ENCODE measurements at regions not wholly inside any gene's neighbourhood (a gene's known extent, or its start where the extent isn't known, plus 50 kb on each side); places are given as distances from the start of the nearest gene placed in this dataset.

DNA sequence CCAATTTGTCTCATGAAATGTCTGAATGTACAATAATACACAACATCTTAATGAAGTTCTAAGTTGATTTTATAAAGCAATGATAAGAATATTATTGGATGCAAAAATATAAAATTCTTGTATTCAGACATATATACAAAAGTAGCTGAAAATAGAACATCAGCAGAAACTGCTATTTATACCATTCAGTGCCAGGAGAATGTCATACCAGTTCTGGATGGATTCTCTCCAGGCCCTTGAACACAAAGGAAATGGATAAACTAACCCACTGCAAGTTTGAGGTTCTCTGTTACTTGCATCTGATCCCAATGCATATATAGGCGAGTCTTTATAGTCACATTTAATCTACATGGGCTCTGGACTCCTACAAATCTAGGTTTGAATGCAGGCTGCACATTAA is 126.3 kb upstream of the KLF3 start:
- TF ChIP-seq GATA2 (IDR thresholded peaks at IDR 0.05; ENCODE audit: low read depth, low read length) (no peak), GATA3 (IDR thresholded peaks at IDR 0.05; ENCODE audit: low read depth, low read length) (no peak)

All from SH-SY5Y (cell line).